ENCODE measurements at regions not wholly inside any gene's neighbourhood (a gene's known extent, or its start where the extent isn't known, plus 50 kb on each side); places are given as distances from the start of the nearest gene placed in this dataset.

- Histone ChIP-seq H4K20me1 (ENCODE audit: insufficient read depth, low read length) (no peaks in the 10 kb centered on the region), H3K9me3 (ENCODE audit: low read length) (peaks cover 27% of the 10 kb centered on the region), H3K27ac (ENCODE audit: extremely low read length, insufficient read depth, low read length) (no peak overlapping the region), H3K4me3 (replicated peaks in 1 of 3; ENCODE audit: insufficient read depth in 1 of 3, low read depth in 2 of 3, low read length in 3 of 3) (no peak overlapping the region), H3K79me2 (ENCODE audit: insufficient read depth, low read length) (no peaks in the 10 kb centered on the region), H3K4me2 (ENCODE audit: low read depth, low read length) (no peak overlapping the region), H3K4me1 (ENCODE audit: insufficient read depth, low read length) (no peaks in the 10 kb centered on the region), H2AFZ (ENCODE audit: low read length) (no peak overlapping the region), H3K27me3 (ENCODE audit: control insufficient read depth in 1 of 2, insufficient read depth in 2 of 2, low read length in 2 of 2) (no peaks in the 10 kb centered on the region), H3K9ac (ENCODE audit: insufficient read depth, low read depth, low read length) (no peak overlapping the region), H3K36me3 (replicated peaks in 1 of 2; ENCODE audit: control insufficient read depth in 1 of 2, insufficient read depth in 2 of 2, low read length in 2 of 2) (no peaks in the 10 kb centered on the region)
- DNase-seq (ENCODE audit: low spot score), result no peak
- WGBS (ENCODE audit: low lambda C conversion rate), result 0% methylated on average over 2 of the region's 2 CpGs
- ChIA-PET POLR2A (no interaction called here), CTCF (ENCODE audit: low intra/inter-chr PET ratio, low total read pairs) (no interaction called here)
- no peak for FAIRE-seq
- no TSS peak for BruUV-seq (replicated peaks)
- ATAC-seq, result no peak
- TF ChIP-seq YEATS4 (CRISPR knock-in tag; IDR thresholded peaks at IDR 0.05; ENCODE audit: borderline replicate concordance), result no peak
- TF ChIP-seq, protein P1, sequence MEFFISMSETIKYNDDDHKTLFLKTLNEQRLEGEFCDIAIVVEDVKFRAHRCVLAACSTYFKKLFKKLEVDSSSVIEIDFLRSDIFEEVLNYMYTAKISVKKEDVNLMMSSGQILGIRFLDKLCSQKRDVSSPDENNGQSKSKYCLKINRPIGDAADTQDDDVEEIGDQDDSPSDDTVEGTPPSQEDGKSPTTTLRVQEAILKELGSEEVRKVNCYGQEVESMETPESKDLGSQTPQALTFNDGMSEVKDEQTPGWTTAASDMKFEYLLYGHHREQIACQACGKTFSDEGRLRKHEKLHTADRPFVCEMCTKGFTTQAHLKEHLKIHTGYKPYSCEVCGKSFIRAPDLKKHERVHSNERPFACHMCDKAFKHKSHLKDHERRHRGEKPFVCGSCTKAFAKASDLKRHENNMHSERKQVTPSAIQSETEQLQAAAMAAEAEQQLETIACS (CRISPR knock-in tag; IDR thresholded peaks at IDR 0.05), result no peak
- no peak for TF ChIP-seq CAMTA2 (CRISPR knock-in tag; IDR thresholded peaks at IDR 0.05; ENCODE audit: borderline replicate concordance)
- TF ChIP-seq NFRKB (IDR thresholded peaks at IDR 0.05), result no peak
- no peak for TF ChIP-seq USF2 (IDR thresholded peaks at IDR 0.05; ENCODE audit: low read depth, low read length)
- TF ChIP-seq USF2 (CRISPR knock-in tag; IDR thresholded peaks at IDR 0.05; ENCODE audit: borderline replicate concordance), result no peak
- TF ChIP-seq ZNF646 (CRISPR knock-in tag; IDR thresholded peaks at IDR 0.05), result no peak
- in situ Hi-C loops (cut with HindIII; ENCODE audit: extremely low pct_ligation_motif_present, low pct_unique_long_range_greater_than_20kb), result no loop called here
- intact Hi-C loops (cut with micrococcal nuclease; ENCODE audit: unreplicated experiment), result no loop called here
Observed at GRCh38 chrX:35444671-35445355, 353.3 kb upstream of the MAGEB16 start.

Measured in HepG2 (cell line).